ENCODE measurements at regions not wholly inside any gene's neighbourhood (a gene's known extent, or its start where the extent isn't known, plus 50 kb on each side); places are given as distances from the start of the nearest gene placed in this dataset.
"Not testable (repeated sequence)": the region's sequence is repeated elsewhere in the genome, so short reads cannot be mapped to it uniquely, and the experiment has no call there.

DNA sequence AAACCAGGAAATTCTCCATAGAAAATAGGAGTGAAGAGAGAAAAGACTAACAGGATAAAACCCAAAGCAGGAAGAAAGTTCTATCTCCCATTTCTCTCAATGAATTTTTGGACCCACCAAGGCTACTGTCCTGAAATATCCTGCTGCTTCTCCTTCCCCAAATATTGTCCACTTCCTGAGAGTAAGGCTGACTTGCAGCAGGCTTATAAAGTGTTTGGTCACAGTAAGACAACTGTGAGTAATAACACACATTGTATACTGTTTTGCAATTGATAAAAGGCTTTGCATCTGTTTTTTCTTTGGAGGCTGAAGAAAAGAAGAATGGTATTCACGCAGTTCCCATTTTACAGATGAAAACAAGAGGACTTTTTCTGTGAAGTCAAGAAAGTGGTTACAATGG is 52.8 kb downstream of the FOXD4L6 start:
- H3K4me3 ChIP-seq (replicated peaks; ENCODE audit: low read depth, low read length) = not testable (repeated sequence)
- peak; percentile 10 for DNase-seq (ENCODE audit: low read depth)

DNA sequence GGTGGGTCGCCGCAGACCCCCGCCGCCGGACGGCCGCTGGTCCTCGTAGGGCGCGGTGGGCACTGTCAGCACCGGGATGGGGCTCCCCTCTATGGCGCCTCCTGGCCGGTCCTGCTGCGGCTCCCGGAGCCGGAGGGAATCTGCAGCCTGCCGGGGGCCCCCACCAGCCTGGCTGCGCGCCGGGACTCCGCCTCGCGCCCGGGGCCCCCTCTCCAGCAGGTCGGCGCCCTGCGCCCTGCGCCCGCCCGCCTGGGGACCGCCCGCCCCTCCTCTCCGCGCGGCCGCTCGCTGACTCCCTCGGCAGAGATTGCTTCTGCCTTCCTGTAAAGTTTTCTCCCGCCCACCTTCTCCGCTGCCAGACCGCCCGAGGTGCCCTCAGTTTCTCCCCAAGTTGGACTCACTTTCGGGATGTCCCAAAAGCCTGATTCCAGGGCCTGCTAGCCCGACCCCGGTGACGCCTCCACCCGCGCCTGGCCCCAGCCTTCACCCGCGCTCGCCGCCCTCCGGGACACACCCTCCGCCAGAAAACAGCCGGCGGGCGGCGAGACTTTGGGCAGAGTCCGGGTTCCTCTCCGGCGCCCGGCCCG is 54.0 kb downstream of the FOXD4L6 start:
- peak; percentile 27 for DNase-seq (ENCODE audit: low read depth)
- H3K4me3 ChIP-seq (replicated peaks; ENCODE audit: low read depth, low read length) = peak overlapping the region; percentile 67

DNA sequence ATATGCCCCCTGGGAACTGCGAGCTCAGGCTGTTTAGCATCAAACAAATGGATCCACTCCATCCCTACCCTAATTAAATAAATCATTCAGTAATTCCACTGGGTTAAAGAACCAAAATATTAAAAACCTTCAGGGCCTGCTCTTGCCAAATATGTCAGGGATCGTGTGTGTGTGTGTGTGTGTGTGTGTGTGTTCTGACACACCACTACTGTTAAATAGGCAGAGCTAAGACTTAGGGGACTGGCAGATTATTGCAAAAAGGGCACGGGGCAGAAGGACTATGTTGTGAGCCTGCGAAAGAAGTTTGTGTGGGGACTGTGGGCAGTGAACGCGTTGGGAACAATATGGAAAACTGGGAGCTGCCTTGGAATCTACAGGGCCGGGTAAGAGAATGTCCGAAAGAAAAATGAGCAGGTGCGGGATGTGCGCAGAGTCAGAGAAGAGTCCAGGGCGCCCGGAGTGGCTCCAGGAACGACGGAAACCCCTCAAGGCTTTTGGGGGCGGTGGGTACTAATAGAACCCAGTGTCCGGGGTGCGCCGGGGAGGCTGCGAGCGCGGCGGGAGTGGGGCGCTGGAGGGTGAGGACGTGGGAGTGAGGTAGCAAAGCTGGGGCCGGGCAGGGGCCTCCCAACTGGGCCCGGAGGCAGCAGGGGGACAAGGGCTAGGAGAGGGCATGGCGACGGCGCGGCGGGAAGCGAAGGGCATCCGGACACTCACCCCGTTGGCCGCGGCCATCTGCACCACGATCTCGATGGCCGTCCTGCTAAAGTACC is 54.8 kb downstream of the FOXD4L6 start:
- H3K4me3 ChIP-seq (replicated peaks; ENCODE audit: low read depth, low read length) = peak overlapping the region; percentile 67
- peak; percentile 32 for DNase-seq (ENCODE audit: low read depth)

DNA sequence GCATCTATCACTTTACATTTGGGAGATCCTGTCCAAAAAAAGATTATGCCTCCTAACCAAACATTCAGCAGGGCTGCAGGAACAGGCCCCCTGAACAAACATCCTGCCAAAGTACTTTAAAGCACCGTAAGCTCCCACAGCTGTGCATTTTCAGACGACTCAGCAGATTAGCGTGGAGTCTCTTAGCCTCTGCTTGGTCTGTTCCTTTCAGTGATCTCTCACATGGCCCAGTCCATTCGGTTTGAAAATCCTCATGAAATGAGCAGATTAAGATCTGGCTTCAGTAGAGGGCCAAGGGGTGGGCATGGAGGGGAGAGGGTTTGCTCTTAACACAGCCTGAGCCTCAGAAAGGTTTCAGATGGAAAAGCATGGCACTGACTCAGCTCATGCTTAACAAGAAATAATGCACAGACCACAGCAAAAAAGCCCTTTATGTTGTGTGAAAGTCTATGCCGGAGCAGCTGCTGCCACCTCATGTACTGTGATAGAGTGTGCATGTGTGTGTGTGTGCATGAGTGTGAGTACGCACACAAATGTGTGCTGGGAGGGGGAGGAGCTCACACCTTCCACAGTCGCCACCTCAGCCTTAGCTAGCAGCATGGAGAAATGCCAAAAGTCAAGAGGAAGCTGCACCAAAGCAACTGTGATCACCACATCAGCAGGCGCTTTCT is 64.2 kb downstream of the FOXD4L6 start:
- peak; percentile 31 for DNase-seq (ENCODE audit: low read depth)
- peak overlapping the region; percentile 4 for H3K4me3 ChIP-seq (replicated peaks; ENCODE audit: low read depth, low read length)

DNA sequence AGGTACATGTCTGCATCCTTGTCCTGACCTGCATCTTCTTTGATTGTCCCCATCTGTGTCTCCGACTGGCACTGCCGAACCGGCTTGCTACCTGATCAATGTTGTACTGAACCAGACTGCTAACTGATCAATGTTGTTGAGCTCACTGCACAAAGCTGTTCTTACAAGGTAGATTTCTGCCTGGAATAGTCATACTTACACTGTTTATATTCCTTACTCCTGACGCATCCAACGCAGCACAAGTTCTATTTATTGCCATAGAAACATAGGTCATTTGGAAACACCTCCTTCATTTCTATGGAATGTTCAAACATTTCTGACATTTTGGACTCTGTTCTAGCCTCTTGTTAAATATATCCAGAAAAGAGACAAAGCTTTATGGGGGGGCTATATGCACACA is 65.2 kb downstream of the FOXD4L6 start:
- peak; percentile 23 for DNase-seq (ENCODE audit: low read depth)
- not testable (repeated sequence) for H3K4me3 ChIP-seq (replicated peaks; ENCODE audit: low read depth, low read length)

DNA sequence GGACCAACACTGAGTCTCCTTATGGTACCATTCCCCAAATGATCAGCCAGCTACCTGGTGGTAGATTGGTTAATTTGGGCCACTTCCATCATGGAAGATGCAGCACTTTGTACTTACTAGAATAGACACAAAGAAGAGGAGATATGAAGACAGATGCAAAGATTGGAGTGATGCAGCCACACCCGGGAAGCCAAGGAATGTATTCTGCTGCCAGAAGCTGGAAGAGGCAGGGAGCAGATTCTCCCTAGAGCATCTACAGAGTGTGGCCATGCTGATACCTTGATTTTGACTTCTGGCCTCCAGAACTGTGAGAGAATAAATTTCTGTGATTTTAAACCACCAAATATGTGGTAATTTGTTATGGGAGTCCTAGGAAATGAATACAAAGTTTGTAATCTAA is 68.9 kb downstream of the FOXD4L6 start:
- DNase-seq (ENCODE audit: low read depth); H3K4me3 ChIP-seq (replicated peaks; ENCODE audit: low read depth, low read length): not testable (repeated sequence)

DNA sequence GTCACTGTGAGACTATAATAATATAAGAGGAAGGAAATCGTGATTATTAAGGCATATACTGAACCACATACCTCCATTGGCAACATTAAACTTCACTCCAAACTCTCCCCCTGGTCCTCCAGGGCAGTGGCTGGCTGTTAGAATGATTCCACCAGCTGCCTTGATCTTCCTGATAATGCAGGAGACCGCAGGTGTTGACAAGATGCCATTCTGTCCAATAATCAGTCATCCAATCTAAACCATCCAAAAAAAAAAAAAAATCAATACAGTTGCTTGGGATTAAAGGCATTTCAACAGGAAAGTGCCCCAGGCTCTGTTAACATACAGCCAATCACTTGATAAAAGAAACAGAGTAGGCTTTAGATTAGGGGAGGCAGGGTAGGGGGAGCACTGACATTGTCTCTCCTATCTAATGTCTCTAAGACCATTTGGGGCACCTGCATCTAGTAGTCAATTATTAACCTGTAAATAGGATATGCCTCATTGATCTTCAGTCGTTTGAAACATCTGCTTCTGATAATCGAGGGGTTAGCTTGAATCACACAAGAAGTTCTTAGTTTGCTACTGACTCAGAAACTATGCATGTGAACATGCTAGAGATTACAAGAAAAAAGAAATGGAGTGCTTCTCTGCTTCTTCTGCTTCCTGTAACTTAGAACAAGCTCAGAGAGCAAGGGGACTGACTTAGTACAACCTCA is 74.7 kb downstream of the FOXD4L6 start:
- H3K4me3 ChIP-seq (replicated peaks; ENCODE audit: low read depth, low read length); DNase-seq (ENCODE audit: low read depth): not testable (repeated sequence)

DNA sequence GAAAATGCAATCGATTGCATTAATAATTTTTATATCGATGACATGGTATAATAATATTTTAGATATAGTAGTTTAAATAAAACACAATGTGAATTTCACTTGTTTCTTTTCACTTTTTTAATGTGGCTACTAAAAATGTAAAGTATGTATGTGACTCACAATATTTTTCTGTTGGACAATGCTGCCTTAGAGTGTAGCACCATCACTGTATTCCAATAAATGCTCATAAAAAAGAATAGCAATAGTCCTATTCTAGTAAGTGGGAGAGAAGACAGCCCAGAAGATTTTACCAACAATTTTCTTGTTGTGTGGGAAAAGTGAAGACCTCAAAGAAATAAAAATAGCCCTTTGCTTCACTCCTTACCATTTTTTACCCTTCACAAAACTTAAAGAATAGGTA is 79.8 kb downstream of the FOXD4L6 start:
- not testable (repeated sequence) for H3K4me3 ChIP-seq (replicated peaks; ENCODE audit: low read depth, low read length)
- DNase-seq (ENCODE audit: low read depth) = peak; percentile 14

DNA sequence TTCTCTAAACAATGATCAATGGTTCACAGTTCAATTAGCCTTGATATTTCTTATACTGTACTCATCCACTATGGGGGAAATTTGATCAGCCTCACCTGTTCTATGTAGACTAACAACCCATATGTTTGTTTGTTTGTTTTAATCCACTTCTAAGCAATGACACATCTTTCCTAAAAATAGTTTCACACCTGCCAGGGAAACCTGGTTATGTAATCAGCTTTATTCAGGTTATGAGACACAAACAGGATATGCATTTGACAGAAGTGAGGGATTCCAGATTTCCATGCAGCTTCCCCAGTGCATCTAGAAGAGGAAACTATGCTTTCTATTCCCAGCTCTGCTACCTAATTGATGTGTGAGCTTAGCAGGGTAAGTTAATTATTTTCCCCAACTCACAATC is 80.7 kb downstream of the FOXD4L6 start:
- not testable (repeated sequence) for H3K4me3 ChIP-seq (replicated peaks; ENCODE audit: low read depth, low read length)
- DNase-seq (ENCODE audit: low read depth) = peak; percentile 11

DNA sequence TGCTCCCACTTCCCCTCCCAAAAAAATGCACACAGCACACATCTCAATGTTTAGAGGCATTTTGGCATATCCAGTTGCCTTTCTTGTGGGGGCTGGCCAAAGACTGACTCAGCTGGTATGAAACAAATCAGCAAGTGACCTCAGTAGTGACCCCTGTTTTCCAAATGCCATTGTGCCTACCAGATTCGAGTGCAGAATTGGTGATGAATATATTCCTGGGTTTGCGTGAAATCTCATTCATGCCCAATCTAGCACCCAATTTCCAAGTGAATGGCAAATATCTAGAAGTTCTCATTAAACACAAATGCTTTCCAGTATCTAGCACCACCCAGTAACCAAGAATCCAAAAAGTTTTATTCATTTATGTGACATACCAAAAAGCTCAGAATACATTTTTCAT is 83.6 kb downstream of the FOXD4L6 start:
- not testable (repeated sequence) for H3K4me3 ChIP-seq (replicated peaks; ENCODE audit: low read depth, low read length); DNase-seq (ENCODE audit: low read depth)

DNA sequence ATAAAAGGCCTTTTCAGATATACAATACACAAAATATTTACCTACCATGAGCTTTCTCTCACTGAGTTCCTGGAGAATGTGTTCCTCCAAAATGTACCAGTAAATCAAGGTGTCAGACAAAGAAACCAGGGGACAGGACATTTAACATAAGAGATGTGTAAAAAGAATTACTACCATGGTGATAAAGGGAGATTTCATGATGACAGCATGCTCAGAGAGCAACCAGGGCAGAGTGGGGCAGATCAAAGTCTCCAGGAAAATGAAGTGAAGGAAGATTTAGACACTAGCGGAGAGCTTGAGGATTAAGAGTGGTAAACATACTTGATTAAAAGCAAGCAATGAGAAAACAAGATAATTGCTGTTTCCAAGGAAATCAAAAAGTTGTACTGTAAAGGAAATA is 85.0 kb downstream of the FOXD4L6 start:
- DNase-seq (ENCODE audit: low read depth); H3K4me3 ChIP-seq (replicated peaks; ENCODE audit: low read depth, low read length): not testable (repeated sequence)

DNA sequence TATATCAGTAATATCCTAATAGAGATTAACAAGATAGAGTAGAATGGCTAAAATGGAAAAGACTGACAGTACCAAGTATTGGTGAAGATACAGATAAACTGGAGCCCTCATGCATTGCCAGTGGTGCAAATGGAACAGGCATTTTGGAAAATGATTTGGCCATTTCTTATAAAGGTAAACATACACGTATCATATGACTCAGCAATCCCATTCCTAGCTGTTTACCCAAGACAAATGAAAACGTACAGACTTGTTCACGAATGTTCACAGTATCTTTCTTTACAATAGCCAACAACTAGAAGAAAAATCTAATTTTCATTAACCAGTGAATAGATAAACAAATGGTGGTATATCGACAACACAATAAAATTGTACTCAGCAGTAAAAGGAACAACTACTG is 86.4 kb downstream of the FOXD4L6 start:
- H3K4me3 ChIP-seq (replicated peaks; ENCODE audit: low read depth, low read length); DNase-seq (ENCODE audit: low read depth): not testable (repeated sequence)

DNA sequence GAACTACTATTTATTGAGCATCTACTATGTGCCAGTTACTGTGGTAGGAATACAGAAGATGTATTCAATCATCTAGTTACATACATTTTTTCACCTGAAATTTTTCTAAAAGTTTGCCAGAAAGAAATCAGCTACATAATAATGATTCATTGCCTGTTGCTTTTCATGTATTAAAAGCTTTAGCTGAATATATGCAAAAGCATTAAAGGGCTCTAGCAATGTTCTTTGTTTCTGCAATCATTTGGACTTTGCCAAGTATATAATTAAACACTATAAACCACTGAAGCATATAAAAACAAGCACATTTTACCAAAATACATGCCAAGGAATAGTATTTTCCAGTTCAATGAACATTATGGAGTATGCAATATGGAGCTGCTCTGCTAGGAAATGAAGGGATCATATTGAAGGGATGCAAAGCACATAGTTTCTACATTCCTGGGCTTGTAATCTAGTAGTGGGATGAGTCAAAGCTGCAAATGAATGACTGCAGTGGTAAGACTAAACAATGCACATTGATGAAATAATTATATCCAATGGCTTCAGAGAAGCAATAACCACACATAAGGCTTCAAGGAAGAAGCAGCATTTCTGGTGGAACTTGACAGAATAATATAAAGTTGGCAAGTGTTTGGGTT is 87.7 kb downstream of the FOXD4L6 start:
- not testable (repeated sequence) for DNase-seq (ENCODE audit: low read depth); H3K4me3 ChIP-seq (replicated peaks; ENCODE audit: low read depth, low read length)

DNA sequence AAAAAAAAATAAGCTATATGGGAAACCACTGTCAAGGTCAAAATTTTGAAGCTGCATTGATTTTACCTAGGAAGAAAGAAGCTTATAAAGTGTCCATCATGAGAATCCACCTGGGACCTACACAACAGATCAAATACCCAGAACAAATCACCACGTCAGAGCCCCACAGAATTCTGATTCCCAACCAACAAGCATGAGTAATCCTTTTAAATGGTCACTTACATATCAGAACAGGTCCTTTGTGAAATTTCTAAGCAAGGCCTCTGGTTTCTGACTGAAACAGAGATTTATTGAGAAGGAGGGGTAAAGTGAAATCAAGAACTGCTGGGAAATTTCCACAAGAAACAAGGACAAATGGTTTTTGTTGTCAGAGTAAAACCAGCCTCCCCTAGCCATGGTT is 93.2 kb downstream of the FOXD4L6 start:
- H3K4me3 ChIP-seq (replicated peaks; ENCODE audit: low read depth, low read length) = not testable (repeated sequence)
- DNase-seq (ENCODE audit: low read depth) = peak; percentile 9

DNA sequence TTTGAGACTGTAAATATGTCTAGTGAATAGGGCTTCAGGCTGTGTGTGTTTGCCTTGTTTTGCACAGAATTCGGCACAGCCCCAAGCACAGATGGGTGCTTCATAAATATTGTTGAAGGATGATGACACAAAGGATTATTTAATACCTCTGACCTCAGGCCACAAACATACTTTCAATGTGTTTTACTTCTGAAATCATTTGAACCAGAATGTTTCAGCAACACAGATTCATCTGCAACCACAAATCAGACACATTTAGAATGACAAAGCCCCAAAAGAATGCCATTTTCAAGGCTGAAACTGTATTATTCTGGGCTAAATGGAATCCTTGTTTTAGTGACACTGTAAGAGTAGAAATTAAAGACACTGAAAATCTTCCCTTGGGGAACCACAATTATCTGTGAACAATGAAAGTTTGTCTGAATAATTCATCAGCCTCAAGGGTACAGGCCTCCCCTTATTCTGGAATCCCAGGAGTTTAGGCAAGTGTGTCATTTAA is 93.7 kb downstream of the FOXD4L6 start:
- H3K4me3 ChIP-seq (replicated peaks; ENCODE audit: low read depth, low read length) = not testable (repeated sequence)
- DNase-seq (ENCODE audit: low read depth) = peak; percentile 42

DNA sequence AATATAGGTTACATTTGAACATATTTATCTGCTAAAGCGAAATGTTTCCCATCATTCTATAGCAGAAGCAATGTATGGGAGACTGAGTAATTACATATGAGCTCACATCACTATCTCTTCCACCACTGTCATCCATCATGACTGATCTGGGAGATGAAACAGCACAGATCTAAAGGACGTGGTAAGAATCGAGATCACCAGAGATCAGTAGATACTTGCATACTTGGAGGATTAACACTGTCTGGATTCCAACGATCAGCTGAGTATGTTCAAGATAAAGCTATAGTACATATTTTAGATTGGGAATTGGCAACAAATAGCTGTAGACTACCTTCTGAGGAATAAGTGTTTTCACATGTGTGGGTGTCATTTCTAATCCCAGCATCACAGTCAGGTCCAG is 94.6 kb downstream of the FOXD4L6 start:
- peak; percentile 8 for DNase-seq (ENCODE audit: low read depth)

DNA sequence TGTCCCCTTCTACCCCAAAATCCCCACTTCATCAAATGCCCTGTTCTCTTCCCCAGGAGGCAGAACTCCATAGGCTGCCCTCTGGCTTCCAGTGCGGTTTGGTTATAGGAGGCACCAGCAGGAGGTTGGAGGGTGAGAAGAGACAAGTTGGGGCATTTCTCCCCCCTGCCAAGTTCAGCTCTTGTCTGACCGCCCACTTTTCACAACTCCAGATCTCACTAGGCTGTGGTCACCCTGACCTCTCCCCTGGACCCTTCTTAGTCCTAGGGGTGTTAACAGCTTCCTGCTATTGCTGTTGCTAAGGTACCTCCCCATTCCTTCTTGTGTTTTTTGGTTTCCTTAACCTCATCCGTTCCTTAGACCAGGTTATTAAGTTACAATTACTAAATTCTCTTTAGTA is 95.1 kb downstream of the FOXD4L6 start:
- not testable (repeated sequence) for H3K4me3 ChIP-seq (replicated peaks; ENCODE audit: low read depth, low read length); DNase-seq (ENCODE audit: low read depth)

More for the DNA sequence above, 94.6 kb downstream of the FOXD4L6 start:
- H3K4me3 ChIP-seq (replicated peaks; ENCODE audit: low read depth, low read length) = not testable (repeated sequence)

DNA sequence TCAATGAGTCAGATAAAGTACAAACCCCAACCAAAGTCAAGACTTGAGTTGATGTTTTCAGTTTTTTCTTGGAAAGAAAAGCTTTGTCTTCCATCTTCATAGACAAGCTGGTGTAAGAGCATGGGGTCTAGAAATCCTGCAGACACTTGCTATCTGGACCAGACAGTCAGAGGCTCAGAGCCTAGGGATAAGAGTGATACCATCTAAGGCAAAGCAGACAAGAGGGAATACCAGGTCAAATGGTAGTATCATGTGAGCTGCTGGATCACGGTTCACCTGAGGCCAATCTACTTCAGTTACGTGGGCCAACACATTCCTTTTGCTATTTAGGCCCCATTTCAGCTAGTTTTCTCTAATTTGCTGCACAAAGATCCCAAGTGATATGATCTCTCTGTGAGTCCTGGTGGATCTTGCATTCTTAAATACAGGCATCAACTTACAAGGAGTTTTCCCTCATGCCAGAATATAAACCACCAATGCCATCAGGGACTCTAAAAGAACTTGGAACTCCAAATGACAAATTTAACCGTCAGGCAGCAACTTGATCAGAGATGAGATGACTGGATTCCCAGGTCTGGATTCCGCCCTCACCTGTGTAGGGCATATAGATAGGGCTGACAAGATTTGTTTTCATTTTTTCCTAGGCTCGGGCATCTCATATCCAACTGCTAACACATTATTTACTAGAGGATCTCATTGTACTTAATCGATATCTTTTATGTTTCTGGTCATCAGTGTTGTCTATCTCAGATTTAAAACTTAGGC is 101.4 kb downstream of the FOXD4L6 start:
- H3K4me3 ChIP-seq (replicated peaks; ENCODE audit: low read depth, low read length); DNase-seq (ENCODE audit: low read depth): not testable (repeated sequence)

All from fibroblast of pulmonary artery (primary cell).